ENCODE measurements at regions not wholly inside any gene's neighbourhood (a gene's known extent, or its start where the extent isn't known, plus 50 kb on each side); places are given as distances from the start of the nearest gene placed in this dataset.
A peak's percentile ranks its signal among the peaks of the same experiment; 100 is the strongest.

DNA sequence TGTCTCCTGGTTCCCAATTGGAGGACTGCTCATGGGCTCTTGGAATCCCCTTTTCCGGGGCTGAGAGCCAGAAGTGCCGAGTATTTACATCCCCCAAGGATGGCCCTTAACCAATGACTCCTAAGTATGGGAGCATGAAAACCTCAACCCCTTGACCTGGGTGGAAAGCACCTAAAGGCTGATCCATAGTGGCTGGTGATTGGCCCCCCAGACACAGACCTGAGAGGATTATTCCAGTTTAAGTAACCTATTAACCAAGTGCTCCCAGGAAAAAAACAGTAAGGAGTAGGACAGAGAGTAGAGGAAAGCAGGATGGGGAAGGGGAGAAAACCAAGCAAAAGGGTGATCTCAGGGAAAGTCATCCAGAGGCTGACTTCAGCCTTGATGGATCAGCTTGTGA lies 206.1 kb upstream of the RND3 start:
- DNase-seq (ENCODE audit: low spot score), result no peak
- TF ChIP-seq, protein P1, sequence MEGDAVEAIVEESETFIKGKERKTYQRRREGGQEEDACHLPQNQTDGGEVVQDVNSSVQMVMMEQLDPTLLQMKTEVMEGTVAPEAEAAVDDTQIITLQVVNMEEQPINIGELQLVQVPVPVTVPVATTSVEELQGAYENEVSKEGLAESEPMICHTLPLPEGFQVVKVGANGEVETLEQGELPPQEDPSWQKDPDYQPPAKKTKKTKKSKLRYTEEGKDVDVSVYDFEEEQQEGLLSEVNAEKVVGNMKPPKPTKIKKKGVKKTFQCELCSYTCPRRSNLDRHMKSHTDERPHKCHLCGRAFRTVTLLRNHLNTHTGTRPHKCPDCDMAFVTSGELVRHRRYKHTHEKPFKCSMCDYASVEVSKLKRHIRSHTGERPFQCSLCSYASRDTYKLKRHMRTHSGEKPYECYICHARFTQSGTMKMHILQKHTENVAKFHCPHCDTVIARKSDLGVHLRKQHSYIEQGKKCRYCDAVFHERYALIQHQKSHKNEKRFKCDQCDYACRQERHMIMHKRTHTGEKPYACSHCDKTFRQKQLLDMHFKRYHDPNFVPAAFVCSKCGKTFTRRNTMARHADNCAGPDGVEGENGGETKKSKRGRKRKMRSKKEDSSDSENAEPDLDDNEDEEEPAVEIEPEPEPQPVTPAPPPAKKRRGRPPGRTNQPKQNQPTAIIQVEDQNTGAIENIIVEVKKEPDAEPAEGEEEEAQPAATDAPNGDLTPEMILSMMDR (IDR thresholded peaks at IDR 0.05), result no peak
- no peak for ATAC-seq (ENCODE audit: low FRiP score)

DNA sequence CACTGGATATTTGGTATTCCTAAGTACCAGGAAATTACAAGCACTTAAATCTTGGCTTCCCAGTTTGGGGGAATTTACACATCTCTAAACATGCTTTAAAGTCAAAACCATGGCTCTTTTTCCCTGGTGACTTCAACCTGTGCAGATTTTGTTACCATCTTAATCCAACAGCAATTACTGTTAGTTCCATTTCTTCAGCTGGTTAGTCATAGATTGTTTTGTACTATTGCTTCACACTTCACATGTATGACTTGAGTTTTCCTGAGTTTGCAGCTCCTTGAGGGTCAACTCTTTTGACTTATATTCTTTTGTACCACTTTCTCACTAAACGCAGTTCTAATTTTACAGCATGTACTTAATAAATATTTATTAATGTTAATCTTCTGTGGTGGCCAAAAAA lies 203.4 kb upstream of the RND3 start:
- no peak for ATAC-seq (ENCODE audit: low FRiP score)
- TF ChIP-seq, protein P1 (IDR thresholded peaks at IDR 0.05), result no peak
- no peak for DNase-seq (ENCODE audit: low spot score)

DNA sequence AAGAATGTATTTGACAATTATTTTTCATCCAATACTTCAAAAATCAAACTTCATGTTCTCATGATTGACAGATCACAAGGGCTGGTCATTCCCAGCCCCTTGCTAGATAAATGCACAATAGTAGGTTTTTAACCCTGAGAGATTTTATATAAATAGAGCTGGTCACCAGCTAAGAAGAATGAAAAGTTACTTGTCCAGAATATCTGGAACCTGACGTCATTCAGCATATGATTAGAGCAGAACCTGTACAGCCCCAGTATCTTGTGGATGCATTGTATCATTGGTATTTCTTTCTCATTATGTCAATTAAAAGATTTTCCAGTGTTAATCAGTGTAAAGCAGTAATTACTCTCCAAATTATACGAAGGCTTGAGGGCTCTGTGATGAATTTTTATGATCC lies 202.8 kb upstream of the RND3 start:
- ATAC-seq (ENCODE audit: low FRiP score) (no peak), DNase-seq (ENCODE audit: low spot score) (no peak)
- TF ChIP-seq, protein P1 (IDR thresholded peaks at IDR 0.05), result no peak

DNA sequence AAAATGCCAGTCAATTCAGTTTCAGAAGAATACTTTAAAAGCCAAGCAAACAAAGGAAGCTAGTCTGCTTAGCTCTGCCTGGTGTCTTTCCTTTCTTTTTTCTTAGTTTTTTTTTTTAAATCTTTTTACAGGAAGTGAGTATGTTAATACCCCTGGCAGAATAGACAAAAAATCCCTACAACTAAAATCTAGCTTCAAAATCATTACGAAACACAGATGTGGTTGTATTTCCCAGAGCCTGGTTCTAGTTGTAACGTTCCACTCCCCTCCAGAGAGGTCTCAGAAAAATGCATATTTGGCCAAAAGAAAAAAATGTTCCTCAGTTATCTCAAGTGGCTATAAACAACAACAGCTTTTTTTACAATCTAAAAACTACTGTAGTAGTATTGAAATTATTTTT lies 202.1 kb upstream of the RND3 start:
- DNase-seq (ENCODE audit: low spot score), result no peak
- ATAC-seq (ENCODE audit: low FRiP score), result no peak

DNA sequence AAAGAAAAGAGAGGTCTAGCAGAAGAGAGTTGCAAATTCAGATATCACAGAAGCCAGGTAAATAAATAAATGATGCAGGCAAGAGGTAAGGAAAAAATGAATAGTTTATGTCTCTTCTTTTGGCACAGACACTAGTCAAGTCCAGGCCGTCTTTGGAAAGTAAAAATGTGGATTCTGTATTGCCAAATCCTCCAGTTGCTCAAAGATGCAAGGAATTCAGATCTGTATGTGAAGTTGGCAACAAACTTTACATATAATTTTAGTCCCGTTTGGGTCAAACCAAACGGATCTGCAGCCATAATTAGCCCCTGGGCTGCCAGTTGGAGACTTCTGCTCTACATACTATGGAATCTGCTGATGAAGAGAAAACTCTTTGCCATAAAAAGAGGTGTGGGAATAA lies 200.5 kb upstream of the RND3 start:
- DNase-seq (ENCODE audit: low spot score) (no peak), ATAC-seq (ENCODE audit: low FRiP score) (no peak)
- TF ChIP-seq, protein P1 (IDR thresholded peaks at IDR 0.05), result no peak

More for the DNA sequence above, 202.1 kb upstream of the RND3 start:
- TF ChIP-seq, protein P1 (IDR thresholded peaks at IDR 0.05), result no peak

DNA sequence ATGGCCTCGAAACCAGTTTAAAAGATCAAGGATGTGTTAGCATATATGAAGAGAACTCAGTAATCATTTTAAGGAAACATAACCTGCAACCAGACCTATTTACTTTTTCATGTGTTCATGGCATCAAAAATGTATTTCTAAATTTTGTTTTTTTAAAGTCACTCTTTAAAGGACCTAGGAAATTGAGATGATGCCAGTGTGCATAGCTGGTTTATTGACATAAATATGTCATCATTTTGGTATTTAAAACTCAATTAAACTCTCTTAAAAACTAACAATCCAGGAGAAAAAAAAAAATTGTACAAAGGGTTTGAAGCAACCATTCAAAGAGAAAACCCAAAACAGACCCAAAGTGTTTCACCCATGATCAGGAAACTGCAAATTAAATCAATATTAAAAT lies 198.9 kb upstream of the RND3 start:
- TF ChIP-seq, protein P1 (IDR thresholded peaks at IDR 0.05), result no peak
- no peak for DNase-seq (ENCODE audit: low spot score)
- no peak for ATAC-seq (ENCODE audit: low FRiP score)

DNA sequence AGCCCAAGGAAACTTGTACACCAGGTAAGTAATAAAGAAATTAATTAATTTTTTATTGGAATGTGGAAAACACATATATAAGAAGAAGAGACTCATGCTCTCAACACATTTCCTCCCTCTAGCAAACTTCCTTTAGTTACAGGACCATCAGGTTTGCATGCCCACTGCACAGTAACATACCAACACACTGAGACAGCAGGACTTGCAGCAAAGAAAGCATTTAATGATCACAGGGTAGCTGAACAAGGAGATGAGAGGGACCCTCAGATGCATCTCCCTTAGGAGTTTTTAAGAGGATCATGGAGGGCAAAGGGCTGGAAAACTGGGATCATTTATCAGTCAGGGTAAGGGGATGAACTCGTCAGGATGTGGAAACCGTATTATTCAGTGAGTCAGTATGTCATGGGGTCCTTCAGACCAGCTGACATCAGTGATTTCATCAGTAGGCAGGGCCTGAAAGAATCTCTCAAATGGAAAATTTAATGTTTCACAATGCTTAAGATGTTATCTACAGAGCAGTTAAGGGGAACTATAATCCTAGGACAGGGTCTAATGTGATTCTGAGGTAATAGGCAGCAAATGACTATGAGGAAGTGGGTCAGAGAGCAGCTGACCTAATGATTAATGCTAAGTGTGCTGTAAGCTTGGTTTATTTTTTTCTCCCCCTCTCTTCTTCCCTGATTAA lies 193.8 kb upstream of the RND3 start:
- ATAC-seq (ENCODE audit: low FRiP score), result peak; percentile 70
- no peak for DNase-seq (ENCODE audit: low spot score)
- TF ChIP-seq, protein P1 (IDR thresholded peaks at IDR 0.05), result no peak

Measured in omental fat pad (tissue), 3 donors.